Lung (tissue), 11 donors: ENCODE measurements at regions not wholly inside any gene's neighbourhood (a gene's known extent, or its start where the extent isn't known, plus 50 kb on each side); places are given as distances from the start of the nearest gene placed in this dataset.

Source experiments
- ATAC-seq: fragments of 200-7000 bp; cut with Tn5 transposase; one replicate; pipeline ENCODE4 v1.9.1; 2020; ENCODE audit warnings: moderate number of reproducible peaks; ENCODE audit not compliant: insufficient read depth, low FRiP score
- DNase-seq, 3 donors: peaks; one replicate each; pipeline ENCODE4 v3.0.0-alpha.2; 2013 to 2017
- H3K27ac ChIP-seq, 2 donors: one replicate each; pipeline ENCODE4 v1.5.1; 2013; ENCODE audit warnings: mild to moderate bottlenecking in 2 of 2, moderate library complexity in 2 of 2, control low read depth in 1 of 2, inconsistent platforms in 1 of 2, low read depth in 1 of 2, low read length in 1 of 2
- H3K27me3 ChIP-seq, 3 donors: one replicate each; pipeline ENCODE4 v1.5.1; 2013; ENCODE audit warnings: low read length in 2 of 3; ENCODE audit not compliant: control insufficient read depth in 3 of 3, insufficient read depth in 3 of 3
- H3K36me3 ChIP-seq, 4 donors: one replicate each; pipeline ENCODE4 v1.5.1; 2013; ENCODE audit warnings: low read length in 4 of 4, mild to moderate bottlenecking in 1 of 4, moderate library complexity in 1 of 4; ENCODE audit not compliant: control insufficient read depth in 4 of 4, insufficient read depth in 4 of 4
- H3K4me1 ChIP-seq, 5 donors: one replicate each; pipeline ENCODE4 v1.5.1; 2013; ENCODE audit warnings: low read length in 5 of 5, mild to moderate bottlenecking in 2 of 5, moderate library complexity in 1 of 5; ENCODE audit not compliant: control insufficient read depth in 5 of 5, insufficient read depth in 5 of 5
- H3K4me3 ChIP-seq: one replicate; pipeline ENCODE4 v1.5.1; 2013; ENCODE audit warnings: mild to moderate bottlenecking, control low read depth, moderate library complexity
- H3K9ac ChIP-seq, 2 donors: one replicate each; pipeline ENCODE4 v1.5.1; 2013; ENCODE audit warnings: low read length in 2 of 2, control low read depth in 1 of 2; ENCODE audit not compliant: insufficient read depth in 1 of 2
- H3K9me3 ChIP-seq, 4 donors: one replicate each; pipeline ENCODE4 v1.5.1; 2013; ENCODE audit warnings: low read length in 3 of 4, mild to moderate bottlenecking in 1 of 4, moderate library complexity in 1 of 4; ENCODE audit not compliant: control insufficient read depth in 4 of 4, insufficient read depth in 3 of 4
- WGBS, 2 donors: extraction: QIAGEN DNeasy Blood & Tissue Kit; methylation state at CpG; one replicate each; pipeline ENCODE4 v1.1.7; 2013; 5-methylcytosine and 5-hydroxymethylcytosine counted together
- TF ChIP-seq, protein P1 (sequence below): IDR thresholded peaks from 2 replicates; pipeline ENCODE4 v1.5.1; 2012; ENCODE audit warnings: mild to moderate bottlenecking; ENCODE audit errors: control extremely low read depth, extremely low read depth
- donor health status: control.
- donor health status: control.
- donor health status: Bipolar disorder and iron deficiency.
- donor health status: healthy.
- donor health status: DM: yes; HTN: yes; CAD: no.

DNA sequence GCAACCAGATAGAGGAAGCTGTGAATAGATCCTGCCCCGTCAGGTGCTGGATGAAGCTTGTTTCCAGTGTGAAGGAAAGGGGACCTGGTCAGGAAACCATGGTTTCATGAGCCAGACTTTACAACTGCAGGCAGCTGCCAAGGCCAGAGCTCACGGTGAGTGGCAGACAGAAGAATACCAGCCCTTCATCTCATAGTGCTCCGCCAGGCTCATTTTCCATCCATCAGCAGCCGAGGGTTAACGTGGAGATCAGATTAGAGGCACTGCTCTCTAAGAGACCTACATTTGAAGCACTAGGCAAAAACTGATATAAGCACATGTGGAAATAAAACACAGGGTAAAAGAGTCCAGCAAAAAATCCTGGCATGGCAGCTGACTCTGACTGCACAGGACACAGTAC lies 172.4 kb downstream of the CD24 start:
- Histone ChIP-seq H3K9me3 (no peaks in the 10 kb centered on the region), H3K36me3 (no peaks in the 10 kb centered on the region), H3K4me1 (peaks cover 0 to 5% (median 0%) of the 10 kb centered on the region in 5 donors), H3K4me3 (no peak overlapping the region), H3K27me3 (no peaks in the 10 kb centered on the region), H3K27ac (no peak overlapping the region), H3K9ac (no peak overlapping the region)
- ATAC-seq (no peak), DNase-seq (no peak)
- 68 to 79% methylated on average over 5 of the region's 5 CpGs for WGBS, 2 donors
- TF ChIP-seq, protein P1, sequence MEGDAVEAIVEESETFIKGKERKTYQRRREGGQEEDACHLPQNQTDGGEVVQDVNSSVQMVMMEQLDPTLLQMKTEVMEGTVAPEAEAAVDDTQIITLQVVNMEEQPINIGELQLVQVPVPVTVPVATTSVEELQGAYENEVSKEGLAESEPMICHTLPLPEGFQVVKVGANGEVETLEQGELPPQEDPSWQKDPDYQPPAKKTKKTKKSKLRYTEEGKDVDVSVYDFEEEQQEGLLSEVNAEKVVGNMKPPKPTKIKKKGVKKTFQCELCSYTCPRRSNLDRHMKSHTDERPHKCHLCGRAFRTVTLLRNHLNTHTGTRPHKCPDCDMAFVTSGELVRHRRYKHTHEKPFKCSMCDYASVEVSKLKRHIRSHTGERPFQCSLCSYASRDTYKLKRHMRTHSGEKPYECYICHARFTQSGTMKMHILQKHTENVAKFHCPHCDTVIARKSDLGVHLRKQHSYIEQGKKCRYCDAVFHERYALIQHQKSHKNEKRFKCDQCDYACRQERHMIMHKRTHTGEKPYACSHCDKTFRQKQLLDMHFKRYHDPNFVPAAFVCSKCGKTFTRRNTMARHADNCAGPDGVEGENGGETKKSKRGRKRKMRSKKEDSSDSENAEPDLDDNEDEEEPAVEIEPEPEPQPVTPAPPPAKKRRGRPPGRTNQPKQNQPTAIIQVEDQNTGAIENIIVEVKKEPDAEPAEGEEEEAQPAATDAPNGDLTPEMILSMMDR, result no peak

DNA sequence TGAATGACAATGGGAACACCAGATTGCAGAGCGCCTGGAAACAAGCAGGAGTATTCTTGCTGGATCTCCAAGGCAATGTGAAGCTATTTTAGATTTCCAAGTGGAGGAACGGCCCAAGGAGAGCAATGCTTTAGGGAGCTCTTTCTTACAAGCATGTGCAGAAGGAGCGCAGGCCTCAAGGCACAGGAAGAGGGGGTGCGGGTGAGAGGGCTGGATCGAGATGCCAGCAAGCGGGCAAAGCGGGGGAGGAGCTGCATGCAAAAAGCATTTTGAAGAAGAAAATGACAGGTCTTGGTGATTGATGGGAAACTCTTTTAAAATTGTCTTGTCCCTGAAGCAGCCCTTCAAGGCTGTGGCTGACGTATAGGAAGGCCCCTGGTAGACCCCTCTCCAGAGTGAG lies 171.9 kb downstream of the QRSL1 start:
- 93 to 96% methylated on average over 8 of the region's 8 CpGs for WGBS, 2 donors
- H3K27ac ChIP-seq, result no peak overlapping the region
- DNase-seq (no peak), ATAC-seq (no peak)
- no peaks in the 10 kb centered on the region for H3K36me3 ChIP-seq
- TF ChIP-seq, protein P1, result no peak
- H3K9me3 ChIP-seq, result no peaks in the 10 kb centered on the region
- H3K27me3 ChIP-seq, result no peaks in the 10 kb centered on the region
- peaks cover 0 to 5% (median 0%) of the 10 kb centered on the region in 5 donors for H3K4me1 ChIP-seq
- H3K4me3 ChIP-seq, result no peak overlapping the region
- no peak overlapping the region for H3K9ac ChIP-seq

DNA sequence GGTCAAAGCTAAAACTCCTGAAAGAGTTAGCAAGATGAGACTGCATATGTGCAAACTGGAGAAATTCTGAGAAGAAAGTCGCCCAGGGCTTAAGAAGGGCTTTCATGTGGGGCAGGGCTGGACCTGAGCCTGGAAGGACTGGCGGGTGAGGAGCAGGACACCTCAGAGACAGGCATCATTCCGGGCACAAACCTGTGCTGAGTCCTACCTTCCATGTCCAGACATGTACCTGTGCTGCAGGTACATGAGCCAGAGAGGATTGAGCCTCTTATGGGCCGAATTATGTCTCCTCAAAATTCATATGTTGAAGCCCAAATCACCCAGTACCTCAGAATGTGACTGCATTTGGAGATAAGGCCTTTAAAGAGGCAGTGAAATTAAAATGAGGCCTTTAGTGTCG lies 171.0 kb downstream of the QRSL1 start:
- Histone ChIP-seq H3K9me3 (no peaks in the 10 kb centered on the region), H3K27me3 (no peaks in the 10 kb centered on the region), H3K27ac (no peak overlapping the region), H3K36me3 (no peaks in the 10 kb centered on the region), H3K9ac (no peak overlapping the region), H3K4me1 (peaks cover 0 to 5% (median 0%) of the 10 kb centered on the region in 5 donors), H3K4me3 (no peak overlapping the region)
- DNase-seq (no peak), ATAC-seq (no peak)
- WGBS, 2 donors, result 87 to 91% methylated on average over 5 of the region's 5 CpGs
- TF ChIP-seq, protein P1, result no peak

DNA sequence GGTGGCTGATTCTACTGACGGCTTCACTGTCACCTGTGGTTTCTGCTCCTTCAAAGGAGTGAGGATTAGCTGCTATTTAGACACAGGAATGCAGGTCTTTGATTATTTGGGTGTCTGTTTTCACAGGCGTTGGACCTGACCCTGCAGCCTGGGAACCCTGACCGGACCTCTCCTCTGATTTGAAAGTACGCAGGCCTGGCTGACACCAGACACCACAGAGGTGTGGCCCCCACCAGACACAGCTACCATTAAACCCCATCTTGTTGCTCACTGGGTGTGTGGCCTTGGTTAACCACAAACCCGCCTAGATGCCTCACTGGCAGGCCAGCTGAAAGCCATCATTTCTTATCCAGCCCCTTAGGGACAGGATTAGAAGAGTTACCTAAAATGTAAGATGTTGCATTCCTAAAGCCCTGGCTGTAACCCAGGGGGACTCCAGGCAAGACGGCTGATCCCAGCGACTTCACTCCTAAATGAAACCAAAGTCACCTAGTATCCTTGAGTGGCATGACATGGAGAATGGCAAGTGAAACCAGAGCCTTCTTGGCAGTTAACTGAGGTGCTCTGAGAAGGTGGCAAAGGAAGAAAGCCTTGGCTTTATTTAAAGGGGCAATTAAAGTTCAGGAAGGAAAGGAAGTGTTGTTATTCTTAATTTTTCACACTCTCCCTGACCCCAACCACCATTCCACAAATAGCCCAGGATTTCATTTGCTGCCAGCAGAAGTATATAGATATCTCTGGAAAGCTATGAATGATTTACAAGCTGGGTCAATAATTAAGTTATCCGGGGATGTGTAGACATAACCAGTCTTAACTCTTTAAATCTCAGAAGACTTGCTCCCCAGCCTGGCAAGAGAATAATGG lies 169.9 kb downstream of the QRSL1 start:
- H3K9me3 ChIP-seq, result no peaks in the 10 kb centered on the region
- 60 to 71% methylated on average over 8 of the region's 8 CpGs for WGBS, 2 donors
- H3K9ac ChIP-seq, result no peak overlapping the region
- TF ChIP-seq, protein P1, result no peak
- no peaks in the 10 kb centered on the region for H3K27me3 ChIP-seq
- H3K4me3 ChIP-seq, result no peak overlapping the region
- ATAC-seq, result no peak
- peak; percentile 18 to 72 (median 25) for DNase-seq
- no peaks in the 10 kb centered on the region for H3K36me3 ChIP-seq
- peaks cover 0 to 5% (median 0%) of the 10 kb centered on the region in 5 donors for H3K4me1 ChIP-seq
- no peak overlapping the region for H3K27ac ChIP-seq
